Trophoblast cell (in vitro differentiated cells and primary cell): ENCODE measurements at regions not wholly inside any gene's neighbourhood (a gene's known extent, or its start where the extent isn't known, plus 50 kb on each side); places are given as distances from the start of the nearest gene placed in this dataset.
A peak's percentile ranks its signal among the peaks of the same experiment; 100 is the strongest.

Experiments
- DNase-seq, 2 donors: peaks; one replicate each; pipeline ENCODE4 v3.0.0-alpha.2; 2016
- H2AFZ ChIP-seq: 2 replicates; pipeline ENCODE4 v1.6.1; 2013; ENCODE audit warnings: low read length, moderate library complexity, mild to moderate bottlenecking; ENCODE audit not compliant: insufficient read depth, poor library complexity
- H2AK5ac ChIP-seq: 2 replicates; pipeline ENCODE4 v1.6.1; 2013; ENCODE audit warnings: mild to moderate bottlenecking, low read length
- H2BK120ac ChIP-seq: 2 replicates; pipeline ENCODE4 v1.6.1; 2013; ENCODE audit warnings: low read length, mild to moderate bottlenecking, moderate library complexity; ENCODE audit not compliant: insufficient read depth, poor library complexity
- H2BK12ac ChIP-seq: 2 replicates; pipeline ENCODE4 v1.6.1; 2013; ENCODE audit warnings: mild to moderate bottlenecking, low read length, moderate library complexity
- H2BK5ac ChIP-seq: 2 replicates; pipeline ENCODE4 v1.6.1; 2013; ENCODE audit warnings: low read length, low read depth, moderate library complexity, mild to moderate bottlenecking; ENCODE audit not compliant: poor library complexity
- H3K14ac ChIP-seq: 2 replicates; pipeline ENCODE4 v1.6.1; 2013; ENCODE audit warnings: mild to moderate bottlenecking, low read length
- H3K18ac ChIP-seq: 2 replicates; pipeline ENCODE4 v1.6.1; 2013; ENCODE audit warnings: mild to moderate bottlenecking, low read length
- H3K23ac ChIP-seq: 2 replicates; pipeline ENCODE4 v1.6.1; 2013; ENCODE audit warnings: low read length
- H3K27ac ChIP-seq: 2 replicates; pipeline ENCODE4 v1.5.1; 2013; ENCODE audit warnings: low read depth, mild to moderate bottlenecking, inconsistent platforms, low read length, moderate library complexity
- H3K27me3 ChIP-seq: 2 replicates; pipeline ENCODE4 v1.6.1; 2013; ENCODE audit warnings: inconsistent platforms, mild to moderate bottlenecking, low read length, moderate library complexity; ENCODE audit not compliant: insufficient read depth
- H3K36me3 ChIP-seq, 2 experiments: 1 replicate in 1 of 2; 2 replicates in 1 of 2; pipeline ENCODE4 v1.6.1; 2013; ENCODE audit warnings: low read length in 2 of 2, mild to moderate bottlenecking in 2 of 2, moderate library complexity in 1 of 2; ENCODE audit not compliant: insufficient read depth in 2 of 2, control insufficient read depth in 1 of 2
- H3K4ac ChIP-seq: 2 replicates; pipeline ENCODE4 v1.6.1; 2013; ENCODE audit warnings: low read depth, mild to moderate bottlenecking, low read length, moderate library complexity
- H3K4me1 ChIP-seq, 2 experiments: 1 replicate in 1 of 2; 2 replicates in 1 of 2; pipeline ENCODE4 v1.6.1; 2013; ENCODE audit warnings: low read length in 2 of 2, mild to moderate bottlenecking in 2 of 2, moderate library complexity in 1 of 2; ENCODE audit not compliant: insufficient read depth in 2 of 2, control insufficient read depth in 1 of 2
- H3K4me2 ChIP-seq: 2 replicates; pipeline ENCODE4 v1.6.1; 2013; ENCODE audit warnings: inconsistent platforms, mild to moderate bottlenecking, low read length, moderate library complexity
- H3K4me3 ChIP-seq: 2 replicates; pipeline ENCODE4 v1.5.1; 2013; ENCODE audit warnings: mild to moderate bottlenecking, low read depth, low read length, inconsistent platforms
- H3K79me1 ChIP-seq: one replicate; pipeline ENCODE4 v1.6.1; 2013; ENCODE audit warnings: low read length
- H3K79me2 ChIP-seq: 2 replicates; pipeline ENCODE4 v1.6.1; 2013; ENCODE audit warnings: low read length, mild to moderate bottlenecking; ENCODE audit not compliant: control insufficient read depth, insufficient read depth, poor library complexity
- H3K9ac ChIP-seq: 2 replicates; pipeline ENCODE4 v1.6.1; 2013; ENCODE audit warnings: mild to moderate bottlenecking, low read length
- H3K9me3 ChIP-seq: 2 replicates; pipeline ENCODE4 v1.6.1; 2013; ENCODE audit warnings: low read depth, mild to moderate bottlenecking, control low read depth, inconsistent platforms, low read length; ENCODE audit not compliant: insufficient read depth
- H4K12ac ChIP-seq: 2 replicates; pipeline ENCODE4 v1.6.1; 2013; ENCODE audit warnings: low read depth, mild to moderate bottlenecking, low read length, moderate library complexity
- H4K8ac ChIP-seq: 2 replicates; pipeline ENCODE4 v1.6.1; 2013; ENCODE audit warnings: low read depth, mild to moderate bottlenecking, low read length, moderate library complexity
- H4K91ac ChIP-seq: one replicate; pipeline ENCODE4 v1.6.1; 2013; ENCODE audit warnings: low read depth, mild to moderate bottlenecking, low read length, moderate library complexity
- WGBS: extraction: QIAGEN DNeasy Blood & Tissue Kit; methylation state at CpG from one replicate; pipeline ENCODE4 v1.1.7; 2013; ENCODE audit warnings: missing lambda C conversion rate; ENCODE audit not compliant: insufficient read length, insufficient coverage; ENCODE audit errors: extremely low coverage; 5-methylcytosine and 5-hydroxymethylcytosine counted together

GRCh38 chr11:128018692-128019091 is 568.7 kb downstream of the ETS1 start:
- no peak overlapping the region for H2BK120ac ChIP-seq
- no peaks in the 10 kb centered on the region for H3K27me3 ChIP-seq
- H2BK12ac ChIP-seq: no peak overlapping the region
- no peak overlapping the region for H4K91ac ChIP-seq
- no peak overlapping the region for H4K12ac ChIP-seq
- H3K4ac ChIP-seq: no peak overlapping the region
- no peak overlapping the region for H3K4me3 ChIP-seq
- H3K9ac ChIP-seq: no peak overlapping the region
- no peak overlapping the region for H2AFZ ChIP-seq
- H4K8ac ChIP-seq: no peak overlapping the region
- H3K4me2 ChIP-seq: no peak overlapping the region
- no peak overlapping the region for H2BK5ac ChIP-seq
- no peaks in the 10 kb centered on the region for H3K4me1 ChIP-seq
- H3K36me3 ChIP-seq: no peaks in the 10 kb centered on the region
- no peak overlapping the region for H3K23ac ChIP-seq
- no peaks in the 10 kb centered on the region for H3K79me1 ChIP-seq
- DNase-seq: no peak
- no peak overlapping the region for H3K27ac ChIP-seq
- no peak overlapping the region for H3K18ac ChIP-seq
- H3K79me2 ChIP-seq: no peaks in the 10 kb centered on the region
- WGBS: no CpG with 5 or more reads among the region's 6 CpGs
- H2AK5ac ChIP-seq: no peak overlapping the region
- peaks cover 2% of the 10 kb centered on the region for H3K9me3 ChIP-seq
- no peak overlapping the region for H3K14ac ChIP-seq

- Histone ChIP-seq H2BK5ac (no peak overlapping the region), H4K12ac (no peak overlapping the region), H4K91ac (no peak overlapping the region), H3K9me3 (no peaks in the 10 kb centered on the region), H3K14ac (no peak overlapping the region), H2BK120ac (no peak overlapping the region), H3K4me3 (no peak overlapping the region), H4K8ac (no peak overlapping the region), H2AFZ (no peak overlapping the region), H3K18ac (no peak overlapping the region), H3K4ac (no peak overlapping the region), H3K27ac (no peak overlapping the region), H3K36me3 (no peaks in the 10 kb centered on the region), H3K79me1 (no peaks in the 10 kb centered on the region), H3K9ac (no peak overlapping the region), H3K27me3 (no peaks in the 10 kb centered on the region), H3K4me2 (no peak overlapping the region), H3K23ac (no peak overlapping the region), H3K79me2 (no peaks in the 10 kb centered on the region), H2BK12ac (no peak overlapping the region), H3K4me1 (no peaks in the 10 kb centered on the region), H2AK5ac (no peak overlapping the region)
- DNase-seq: no peak
- WGBS: no CpG with 5 or more reads among the region's 2 CpGs
These were observed 581.8 kb downstream of the ETS1 start for GRCh38 chr11:128005562-128005961.

GRCh38 chr11:127998421-127998820 is 588.9 kb downstream of the ETS1 start:
- no CpG with 5 or more reads among the region's 5 CpGs for WGBS
- Histone ChIP-seq H2BK12ac (no peak overlapping the region), H3K14ac (no peak overlapping the region), H3K27ac (no peak overlapping the region), H4K91ac (no peak overlapping the region), H2BK5ac (no peak overlapping the region), H3K23ac (no peak overlapping the region), H3K27me3 (no peaks in the 10 kb centered on the region), H3K79me1 (peaks cover 3% of the 10 kb centered on the region), H2BK120ac (no peak overlapping the region), H3K4me3 (no peak overlapping the region), H3K4ac (no peak overlapping the region), H3K9ac (no peak overlapping the region), H3K4me1 (peaks cover 3 to 6% of the 10 kb centered on the region in 2 experiments), H3K4me2 (no peak overlapping the region), H3K9me3 (no peaks in the 10 kb centered on the region), H3K79me2 (no peaks in the 10 kb centered on the region), H2AK5ac (no peak overlapping the region), H4K12ac (no peak overlapping the region), H4K8ac (no peak overlapping the region), H3K36me3 (no peaks in the 10 kb centered on the region), H3K18ac (no peak overlapping the region), H2AFZ (no peak overlapping the region)
- DNase-seq: peak; percentile 68 to 88

- peak; percentile 13 to 80 for DNase-seq
- Histone ChIP-seq H3K27me3 (no peaks in the 10 kb centered on the region), H3K4ac (no peak overlapping the region), H4K8ac (no peak overlapping the region), H3K23ac (no peak overlapping the region), H3K4me2 (no peak overlapping the region), H2BK120ac (no peak overlapping the region), H4K12ac (no peak overlapping the region), H3K36me3 (no peaks in the 10 kb centered on the region), H2AFZ (no peak overlapping the region), H3K18ac (no peak overlapping the region), H2BK5ac (no peak overlapping the region), H3K4me1 (peaks cover 3 to 6% of the 10 kb centered on the region in 2 experiments), H3K9ac (no peak overlapping the region), H3K79me1 (peaks cover 3% of the 10 kb centered on the region), H3K4me3 (no peak overlapping the region), H3K27ac (no peak overlapping the region), H3K14ac (no peak overlapping the region), H3K79me2 (no peaks in the 10 kb centered on the region), H3K9me3 (no peaks in the 10 kb centered on the region), H2AK5ac (no peak overlapping the region), H2BK12ac (no peak overlapping the region), H4K91ac (no peak overlapping the region)
- WGBS: no CpG with 5 or more reads among the region's 2 CpGs
These were observed 589.8 kb downstream of the ETS1 start for GRCh38 chr11:127997594-127997993.
